EL (cell line): ENCODE measurements at regions not wholly inside any gene's neighbourhood (a gene's known extent, or its start where the extent isn't known, plus 50 kb on each side); places are given as distances from the start of the nearest gene placed in this dataset.
A peak's percentile ranks its signal among the peaks of the same experiment; 100 is the strongest.

Source experiments
- DNase-seq: peaks from one replicate; pipeline ENCODE4 v3.0.0-alpha.2; 2016

DNA sequence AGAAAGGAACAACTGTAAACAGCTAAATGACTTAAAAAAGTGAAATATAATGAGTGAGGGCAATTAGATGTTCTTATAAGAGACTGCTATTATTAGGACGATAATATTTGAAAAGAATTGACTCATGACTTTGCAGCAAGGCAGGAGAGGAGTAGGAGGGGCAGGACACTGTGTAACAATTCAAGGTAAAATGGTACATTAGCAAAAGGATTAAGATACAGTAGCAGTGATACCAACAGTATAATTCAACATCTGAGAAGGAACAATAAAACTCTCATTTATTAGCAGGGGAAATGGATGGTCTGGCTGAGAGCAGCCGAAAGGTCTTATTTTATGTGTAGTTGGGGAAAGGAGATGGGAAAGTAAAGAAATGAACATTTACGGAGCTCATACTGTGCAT is 315.5 kb upstream of the BOD1L1 start:
- no peak for DNase-seq

DNA sequence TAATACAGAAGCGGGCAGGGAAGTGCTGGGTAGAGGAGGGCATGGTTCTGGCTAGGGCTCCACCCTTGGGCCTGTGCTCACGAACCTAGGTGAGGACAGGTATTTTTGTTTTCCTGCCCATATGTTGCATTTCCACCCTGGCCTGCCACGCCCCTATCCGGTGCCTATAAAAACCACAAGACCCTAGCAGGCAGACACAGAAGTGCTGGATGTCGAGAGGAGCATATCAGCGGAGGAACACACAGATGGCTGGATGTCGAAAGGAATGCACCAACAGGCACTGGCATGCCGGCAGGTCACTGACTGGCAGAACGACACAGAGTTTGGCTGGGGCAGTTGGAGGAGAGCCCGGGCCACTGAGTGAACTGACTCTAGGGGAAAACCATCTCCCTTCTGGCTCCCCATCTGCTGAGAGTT is 316.6 kb upstream of the BOD1L1 start:
- no peak for DNase-seq

- DNase-seq: no peak
Observed at GRCh38 chr4:13947921-13948320, 320.4 kb upstream of the BOD1L1 start.

- no peak for DNase-seq
Observed at GRCh38 chr4:13950491-13950890, 323.0 kb upstream of the BOD1L1 start.

DNA sequence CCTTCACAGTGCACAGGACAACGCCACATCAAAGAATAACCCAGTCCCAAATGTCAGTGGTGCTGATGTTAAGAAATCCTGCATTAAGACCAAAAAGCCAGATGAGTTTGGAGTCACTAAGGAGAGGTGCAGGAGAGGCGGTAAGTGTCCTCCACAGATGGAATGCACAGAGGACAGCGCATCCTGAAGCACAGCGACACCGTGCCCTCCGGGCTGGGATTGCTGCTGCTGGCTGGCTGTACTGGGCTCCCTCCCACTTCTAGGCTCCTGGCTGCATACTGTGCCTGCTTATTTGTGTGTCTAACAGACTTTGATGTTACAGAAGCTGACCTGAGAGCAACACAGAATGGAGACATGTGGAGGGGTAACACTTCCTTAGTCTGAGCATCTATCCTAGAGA is 325.6 kb upstream of the BOD1L1 start:
- DNase-seq: no peak

DNA sequence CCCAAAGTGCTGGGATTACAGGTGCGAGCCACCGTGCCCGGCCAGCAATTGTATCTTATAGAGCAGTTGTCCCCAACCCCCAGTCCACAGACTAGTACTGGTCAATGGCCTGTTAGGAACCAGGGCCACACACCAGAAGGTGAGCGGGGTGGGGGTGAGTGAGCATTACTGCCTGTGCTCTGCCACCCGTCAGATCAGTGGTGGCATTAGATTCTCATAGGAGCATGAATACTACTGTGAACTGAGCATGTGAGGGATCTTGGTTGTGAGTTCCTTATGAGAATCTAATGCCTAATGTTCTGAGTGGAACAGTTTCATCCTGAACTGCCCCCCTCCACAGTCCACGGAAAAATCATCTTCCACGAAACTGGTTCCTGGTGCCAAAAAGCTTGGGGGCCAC is 328.0 kb upstream of the BOD1L1 start:
- no peak for DNase-seq

GRCh38 chr4:13956947-13957346 is 329.4 kb upstream of the BOD1L1 start:
- DNase-seq: no peak

DNA sequence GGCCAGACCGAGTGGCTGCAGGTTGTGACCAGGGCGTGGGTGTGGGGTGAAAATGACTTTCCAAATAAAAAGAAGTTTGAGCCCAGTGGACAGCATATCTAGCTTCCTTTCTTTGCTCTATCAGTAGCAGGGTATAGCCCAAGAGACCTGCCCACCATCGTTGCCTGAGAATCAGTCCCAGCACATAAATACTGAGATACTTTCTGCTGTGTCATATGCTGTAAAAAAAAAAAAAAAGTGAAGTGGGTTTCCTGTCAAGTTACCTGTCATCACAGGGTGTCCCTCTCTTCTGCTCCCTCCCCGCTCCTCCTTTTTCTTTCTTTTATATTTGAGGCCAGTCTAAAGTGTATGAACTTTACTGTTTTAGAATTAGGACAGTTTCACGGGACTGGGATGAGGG is 330.3 kb upstream of the BOD1L1 start:
- no peak for DNase-seq

DNA sequence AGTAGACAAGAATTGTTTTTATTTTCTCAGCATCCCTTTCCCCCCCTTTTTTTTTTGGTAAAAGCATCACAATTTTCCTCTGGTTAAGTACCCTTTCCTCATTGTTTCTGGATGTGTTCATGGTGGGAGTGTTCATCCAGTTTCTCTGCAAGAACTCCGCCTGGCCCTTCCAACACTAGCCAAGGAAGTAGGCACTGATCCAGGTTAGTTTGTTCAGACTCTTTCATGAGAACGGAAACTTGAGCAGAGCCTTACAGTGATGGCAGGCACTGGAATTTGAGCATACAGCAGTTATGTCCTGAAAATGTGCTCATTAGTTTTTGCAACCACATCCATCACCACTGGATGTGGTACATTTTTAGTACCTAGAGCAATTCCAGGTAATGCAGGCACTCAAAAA is 336.1 kb upstream of the BOD1L1 start:
- no peak for DNase-seq

- peak; percentile 90 for DNase-seq
Observed at GRCh38 chr4:13966231-13967195, 339.0 kb upstream of the BOD1L1 start.

GRCh38 chr4:13968723-13969122 is 341.2 kb upstream of the BOD1L1 start:
- DNase-seq: peak; percentile 41

GRCh38 chr4:13970349-13970748 is 342.8 kb upstream of the BOD1L1 start:
- DNase-seq: peak; percentile 13

DNA sequence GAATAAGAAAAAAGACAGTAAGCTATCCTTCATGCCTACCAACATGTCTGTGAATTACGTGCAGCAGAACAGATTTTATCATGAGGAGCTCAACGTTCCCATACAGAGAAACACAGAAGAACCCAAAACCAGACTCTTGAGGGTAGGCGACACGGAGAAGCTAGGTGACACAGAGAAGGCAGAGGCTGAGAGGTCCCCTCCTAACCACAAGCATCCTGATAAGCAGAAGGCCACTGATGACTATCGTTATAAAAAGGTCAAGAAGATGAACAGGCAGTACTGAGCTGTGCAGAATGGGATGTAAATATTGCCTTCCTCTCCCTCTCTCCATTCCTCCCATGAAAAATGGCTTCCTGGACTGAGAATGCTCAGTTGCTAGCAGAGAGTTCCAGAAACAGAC is 350.2 kb upstream of the BOD1L1 start:
- no peak for DNase-seq

GRCh38 chr4:13980317-13981310 is 353.1 kb upstream of the BOD1L1 start:
- peak; percentile 92 for DNase-seq

- DNase-seq: no peak
Observed at GRCh38 chr4:13981499-13981898, 354.0 kb upstream of the BOD1L1 start.

DNA sequence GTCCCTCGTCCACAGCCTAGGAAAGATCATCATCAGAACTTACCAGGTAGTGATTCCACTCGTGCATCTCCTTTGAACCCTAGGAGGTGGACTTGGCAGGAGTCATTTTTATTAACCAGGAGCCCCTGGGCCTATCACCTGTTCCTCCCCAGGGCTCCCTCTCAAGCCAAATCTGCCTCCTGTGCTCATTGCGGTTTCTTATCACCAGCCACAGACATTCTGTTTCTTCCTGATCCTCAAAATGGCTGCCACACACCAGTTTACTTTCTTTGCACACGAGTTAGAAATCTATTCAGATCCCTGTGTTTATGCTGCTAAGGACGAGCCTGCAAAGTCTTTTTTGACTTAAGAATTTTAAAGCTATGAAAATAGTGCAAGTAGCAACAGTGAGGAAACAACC is 354.5 kb upstream of the BOD1L1 start:
- no peak for DNase-seq

GRCh38 chr4:13983189-13983790 is 355.8 kb upstream of the BOD1L1 start:
- DNase-seq: no peak

DNA sequence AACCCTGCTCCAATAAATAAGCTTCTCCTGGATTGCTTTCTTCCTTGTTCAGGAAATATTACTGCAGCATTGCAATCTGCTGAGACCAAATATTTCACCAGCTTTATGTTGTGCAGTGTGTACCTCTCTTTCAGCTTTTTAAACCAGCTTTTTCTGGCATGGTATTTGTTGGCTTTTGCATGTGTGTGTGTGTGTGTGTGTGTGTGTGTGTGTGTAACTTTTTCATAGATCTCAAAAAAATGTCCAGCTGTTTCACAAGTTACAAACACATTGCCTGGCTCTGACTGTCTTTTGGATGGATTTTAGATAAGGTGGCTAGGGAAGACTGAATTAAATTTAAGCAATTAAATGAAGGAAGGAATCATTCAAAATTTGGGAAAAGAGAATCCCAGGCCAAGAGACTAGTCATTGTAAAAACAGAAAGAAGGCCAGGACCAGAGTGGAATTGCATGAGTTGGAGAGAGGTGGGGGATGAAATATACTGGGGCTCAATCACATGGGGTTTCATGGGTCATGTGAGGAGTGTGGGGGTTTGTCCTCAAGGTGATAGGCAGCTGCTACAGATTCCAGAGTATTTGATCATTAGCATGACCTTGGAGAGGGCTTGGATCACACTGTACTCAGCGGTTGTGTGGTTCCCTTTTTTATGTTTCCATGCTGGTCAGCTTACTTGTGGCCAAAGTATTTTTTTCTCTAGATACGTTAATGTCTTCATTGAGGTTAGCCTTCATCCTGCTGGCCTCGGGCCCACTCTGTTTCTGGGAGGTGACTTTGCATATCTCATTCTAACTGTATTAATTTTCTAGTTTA is 357.7 kb upstream of the BOD1L1 start:
- peak; percentile 61 for DNase-seq

- DNase-seq: no peak
Observed at GRCh38 chr4:13985837-13986236, 358.3 kb upstream of the BOD1L1 start.

- DNase-seq: no peak
Observed at GRCh38 chr4:13986548-13986947, 359.0 kb upstream of the BOD1L1 start.

DNA sequence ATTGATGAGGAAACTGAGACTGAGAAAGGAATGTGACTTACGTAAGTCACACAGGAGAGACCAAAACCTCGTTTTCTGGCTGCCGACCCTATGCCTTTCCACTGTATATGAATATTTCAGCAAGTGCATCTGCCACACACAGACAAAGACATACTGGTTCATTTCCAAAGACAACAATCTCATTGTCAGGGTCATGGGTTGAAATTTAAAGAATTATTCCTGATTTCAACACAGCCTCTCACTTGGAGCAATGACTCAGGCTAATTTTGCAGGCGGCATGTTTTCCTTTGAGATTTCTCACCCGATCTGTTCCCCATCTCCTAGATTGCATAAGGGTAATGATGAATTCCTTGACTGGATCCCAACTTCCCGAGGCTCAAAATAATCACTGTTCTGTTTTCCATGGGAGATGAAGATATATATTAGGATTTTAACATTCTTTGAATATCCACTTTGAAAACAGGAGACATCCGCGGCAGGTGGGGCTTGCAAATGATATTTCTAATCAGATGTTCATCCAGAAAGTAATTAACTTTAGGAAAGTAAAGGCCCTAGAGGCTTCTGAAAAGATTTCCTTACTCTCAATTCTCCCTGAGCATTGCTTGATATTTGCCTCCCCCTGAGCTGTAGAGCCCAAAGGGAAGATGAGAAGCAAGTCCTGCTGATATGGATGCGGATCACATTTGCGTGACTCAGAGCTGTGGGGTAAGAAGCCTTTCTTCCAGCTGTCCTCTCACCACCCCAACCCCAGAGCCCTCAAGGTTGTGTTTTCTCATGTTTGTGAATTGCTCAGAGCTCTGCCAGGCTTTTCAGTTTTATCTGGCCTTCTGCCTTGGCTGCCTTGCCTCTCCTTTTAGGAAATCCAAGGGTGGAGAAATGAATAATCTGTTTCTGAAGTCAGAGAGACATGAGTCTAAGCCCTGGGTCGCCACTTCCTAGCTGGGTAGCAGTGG is 361.1 kb upstream of the BOD1L1 start:
- peak; percentile 97 for DNase-seq
